SK-N-SH (cell line): ENCODE measurements at regions not wholly inside any gene's neighbourhood (a gene's known extent, or its start where the extent isn't known, plus 50 kb on each side); places are given as distances from the start of the nearest gene placed in this dataset.

Source experiments
- CTCF ChIA-PET: fragments of 300-600, 350-600 bp; formaldehyde crosslinking; extraction: SDS; loops from one replicate; lab custom pipeline; 2021; lab: Yijun Ruan, JAX
- POLR2A ChIA-PET: fragments of 350-600 bp; sonication (Branson Sonifier 250); formaldehyde crosslinking; extraction: SDS; loops from one replicate; lab custom pipeline; 2020; ENCODE audit warnings: antibody characterized with exemption, inconsistent platforms; lab: Yijun Ruan, JAX
- DNase-seq: peaks from one replicate; pipeline ENCODE4 v3.0.0; 2012
- H2AFZ ChIP-seq: fragments of 200-600 bp; sonication (generic); 2 replicates; pipeline ENCODE4 v1.8.1; 2016; ENCODE audit warnings: antibody characterized with exemption, mild to moderate bottlenecking, low read depth
- H3F3A ChIP-seq: fragments of 200-600 bp; sonication (generic); replicated peaks from 2 replicates; pipeline ENCODE3; 2016; ENCODE audit warnings: antibody characterized with exemption, mild to moderate bottlenecking; ENCODE audit not compliant: insufficient read depth
- H3K27ac ChIP-seq, 2 experiments: fragments of 200-500 bp in 1 of 2; fragments of 200-600 bp in 1 of 2; sonication (Bioruptor generic) in 1 of 2; sonication (generic), shearing (Covaris generic) in 1 of 2; 2 replicates each; pipeline versions ENCODE4 v1.5.1 to v1.6.1; 2014 to 2016; ENCODE audit warnings: low read depth in 2 of 2, inconsistent platforms in 1 of 2, low read length in 1 of 2, mild to moderate bottlenecking in 1 of 2, mixed read lengths in 1 of 2
- H3K27me3 ChIP-seq: fragments of 200-600 bp; sonication (generic), shearing (Covaris generic); 2 replicates; pipeline ENCODE4 v1.6.1; 2016; ENCODE audit warnings: mixed run types; ENCODE audit not compliant: insufficient read depth
- H3K36me3 ChIP-seq, 2 experiments: fragments of 200-500 bp in 1 of 2; fragments of 200-600 bp in 1 of 2; sonication (Bioruptor generic) in 1 of 2; sonication (generic) in 1 of 2; replicated peaks in 1 of 2; 2 replicates each; pipeline versions ENCODE3 to v1.5.1; 2014 to 2016; ENCODE audit warnings: low read length in 1 of 2, mild to moderate bottlenecking in 1 of 2; ENCODE audit not compliant: insufficient read depth in 2 of 2, control insufficient read depth in 1 of 2
- H3K4me1 ChIP-seq, 2 experiments: fragments of 200-500 bp in 1 of 2; fragments of 200-600 bp in 1 of 2; sonication (Bioruptor generic) in 1 of 2; sonication (generic), shearing (Covaris generic) in 1 of 2; 2 replicates each; pipeline versions ENCODE4 v1.5.1 to v1.6.1; 2014 to 2016; ENCODE audit warnings: low read depth in 1 of 2, low read length in 1 of 2, mixed run types in 1 of 2; ENCODE audit not compliant: insufficient read depth in 2 of 2, control insufficient read depth in 1 of 2
- H3K4me2 ChIP-seq: fragments of 200-600 bp; sonication (generic), shearing (Covaris generic); 2 replicates; pipeline ENCODE4 v1.6.1; 2017; ENCODE audit warnings: mixed run types
- H3K4me3 ChIP-seq, 2 experiments: fragments of 200-500 bp in 1 of 2; fragments of 200-600 bp in 1 of 2; sonication (Bioruptor generic) in 1 of 2; sonication (generic), shearing (Covaris generic) in 1 of 2; 2 replicates each; pipeline versions ENCODE4 v1.5.1 to v1.8.1; 2014 to 2016; ENCODE audit warnings: low read depth in 2 of 2, inconsistent platforms in 1 of 2, low read length in 1 of 2, mild to moderate bottlenecking in 1 of 2, mixed read lengths in 1 of 2, moderate library complexity in 1 of 2
- H3K79me2 ChIP-seq: fragments of 200-600 bp; sonication (generic); 2 replicates; pipeline ENCODE4 v1.8.1; 2017; ENCODE audit warnings: mild to moderate bottlenecking; ENCODE audit not compliant: insufficient read depth
- H3K9ac ChIP-seq: fragments of 200-600 bp; sonication (generic); 2 replicates; pipeline ENCODE4 v1.6.1; 2017; ENCODE audit warnings: mixed run types
- H3K9me2 ChIP-seq: fragments of 200-600 bp; sonication (generic); 2 replicates; pipeline ENCODE4 v1.6.1; 2017; ENCODE audit warnings: mixed run types
- H3K9me3 ChIP-seq: fragments of 200-600 bp; sonication (generic); 2 replicates; pipeline ENCODE4 v1.6.1; 2017; ENCODE audit warnings: mixed run types, mild to moderate bottlenecking, moderate library complexity
- H4K20me1 ChIP-seq: fragments of 200-600 bp; sonication (generic); 2 replicates; pipeline ENCODE4 v1.6.1; 2017; ENCODE audit warnings: mild to moderate bottlenecking, mixed run types; ENCODE audit not compliant: insufficient read depth
- CTCF ChIP-seq: fragments of 200-600 bp; sonication (generic); IDR thresholded peaks from 2 replicates; pipeline ENCODE4 v1.6.1; 2017; ENCODE audit warnings: antibody characterized with exemption, mild to moderate bottlenecking, moderate library complexity
- FOXM1 ChIP-seq: IDR thresholded peaks from 2 replicates; pipeline ENCODE4 v1.4.0; 2012; ENCODE audit warnings: low read depth, mild to moderate bottlenecking
- GATA2 ChIP-seq: sonication (generic); formaldehyde crosslinking; IDR thresholded peaks from 2 replicates; pipeline ENCODE4 v1.5.0; 2020; ENCODE audit warnings: mild to moderate bottlenecking, missing genetic modification reagents
- IRF3 ChIP-seq: fragments of 150-350 bp; IDR thresholded peaks from 2 replicates; pipeline ENCODE4 v1.6.1; 2016; ENCODE audit warnings: mild to moderate bottlenecking, low read depth, low read length
- POLR2AphosphoS5 ChIP-seq: IDR thresholded peaks from 2 replicates; pipeline ENCODE4 v1.6.1; 2012; ENCODE audit warnings: low read depth, low read length
- REST ChIP-seq: IDR thresholded peaks from 2 replicates; pipeline ENCODE4 v1.6.1; 2012; ENCODE audit warnings: mild to moderate bottlenecking, low read depth, low read length, moderate library complexity
- RFX5 ChIP-seq: IDR thresholded peaks from 2 replicates; pipeline ENCODE4 v1.6.1; 2012; ENCODE audit warnings: mild to moderate bottlenecking, improper control_type of control experiment, low read length
- SMC3 ChIP-seq: IDR thresholded peaks from 2 replicates; pipeline ENCODE4 v1.6.1; 2012; ENCODE audit warnings: low read depth, low read length, improper control_type of control experiment
- USF1 ChIP-seq: IDR thresholded peaks from 2 replicates; pipeline ENCODE4 v1.4.0; 2012; ENCODE audit warnings: low read depth, borderline replicate concordance
- USF2 ChIP-seq: fragments of 150-350 bp; IDR thresholded peaks from 2 replicates; pipeline ENCODE4 v1.6.1; 2017; ENCODE audit warnings: antibody characterized with exemption, low read length, low read depth, borderline replicate concordance
- WGBS: methylation state at CpG from one replicate; pipeline ENCODE4 v1.1.6; 2017; ENCODE audit warnings: low lambda C conversion rate; 5-methylcytosine and 5-hydroxymethylcytosine counted together
- TF ChIP-seq, protein P1 (sequence below): IDR thresholded peaks from 2 replicates; pipeline ENCODE4 v1.4.0; 2012; ENCODE audit warnings: low read depth

- H3K4me1 ChIP-seq: peaks cover 0 to 13% of the 10 kb centered on the region in 2 experiments; a peak in 1 of 4 replicates
- H2AFZ ChIP-seq: no peak overlapping the region
- no peaks in the 10 kb centered on the region for H3K27me3 ChIP-seq
- 44% methylated on average over 7 of the region's 14 CpGs for WGBS
- no peak overlapping the region for H3K4me3 ChIP-seq
- no peak overlapping the region for H3K4me2 ChIP-seq
- ChIA-PET POLR2A (no interaction called here), CTCF (interaction anchor here (0.9 to 1.6 kb wide), 4 partner anchors 8 to 314 kb away, joined by 3 to 5 read pairs (median 3); no protein-coding TSS in a partner anchor)
- H3K27ac ChIP-seq: no peak overlapping the region
- no peaks in the 10 kb centered on the region for H3K79me2 ChIP-seq
- no peaks in the 10 kb centered on the region for H3K9me3 ChIP-seq
- no peaks in the 10 kb centered on the region for H3F3A ChIP-seq
- TF ChIP-seq USF1 (no peak), CTCF (no peak), USF2 (no peak), IRF3 (no peak), SMC3 (no peak), REST (no peak), RFX5 (no peak), POLR2AphosphoS5 (no peak), FOXM1 (no peak), GATA2 (CRISPR knock-in tag) (no peak)
- TF ChIP-seq, protein P1, sequence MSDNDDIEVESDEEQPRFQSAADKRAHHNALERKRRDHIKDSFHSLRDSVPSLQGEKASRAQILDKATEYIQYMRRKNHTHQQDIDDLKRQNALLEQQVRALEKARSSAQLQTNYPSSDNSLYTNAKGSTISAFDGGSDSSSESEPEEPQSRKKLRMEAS: no peak
- H3K36me3 ChIP-seq: no peaks in the 10 kb centered on the region
- no peaks in the 10 kb centered on the region for H4K20me1 ChIP-seq
- no peaks in the 10 kb centered on the region for H3K9me2 ChIP-seq
- H3K9ac ChIP-seq: no peak overlapping the region
- no peak for DNase-seq
These were observed 78.4 kb upstream of the PPP1R26 start for GRCh38 chr9:135401218-135401617.
